WTC11 (cell line): ENCODE measurements at regions not wholly inside any gene's neighbourhood (a gene's known extent, or its start where the extent isn't known, plus 50 kb on each side); places are given as distances from the start of the nearest gene placed in this dataset.
"Not testable (repeated sequence)": the region's sequence is repeated elsewhere in the genome, so short reads cannot be mapped to it uniquely, and the experiment has no call there.

Experiments
- ATAC-seq: fragments of 200-7000 bp; cut with Tn5 transposase; 2 replicates; pipeline ENCODE4 v1.10.0; 2021; ENCODE audit warnings: mild to moderate bottlenecking, moderate library complexity
- CTCF ChIA-PET: fragments of 300-600 bp; sonication (Branson Sonifier 250); formaldehyde crosslinking; loops from one replicate; lab custom pipeline; 2021; ENCODE audit warnings: antibody characterized with exemption; lab: Charles Lee
- POLR2A ChIA-PET: fragments of 350-600 bp; sonication (Branson Sonifier 250); formaldehyde crosslinking; loops from one replicate; lab custom pipeline; 2021; ENCODE audit warnings: antibody characterized with exemption; lab: Charles Lee
- DNase-seq: peaks from one replicate; pipeline ENCODE4 v3.0.0; 2021; ENCODE audit warnings: low spot score
- H3K27ac Mint-ChIP-seq: 2 replicates; pipeline ENCODE4 v1.8.0; 2021; ENCODE audit warnings: mixed read lengths
- H3K27me3 Mint-ChIP-seq: 2 replicates; pipeline ENCODE4 v1.8.0; 2021; ENCODE audit warnings: low read depth, mild to moderate bottlenecking, moderate library complexity, mixed read lengths
- H3K36me3 Mint-ChIP-seq: 2 replicates; pipeline ENCODE4 v1.8.0; 2021; ENCODE audit warnings: mixed read lengths
- H3K4me1 Mint-ChIP-seq: 2 replicates; pipeline ENCODE4 v1.8.0; 2022; ENCODE audit warnings: mixed read lengths
- H3K4me3 Mint-ChIP-seq: 2 replicates; pipeline ENCODE4 v1.8.0; 2021; ENCODE audit warnings: mild to moderate bottlenecking, moderate library complexity, mixed read lengths
- H3K9me3 Mint-ChIP-seq: 2 replicates; pipeline ENCODE4 v1.8.0; 2021; ENCODE audit warnings: mixed read lengths
- ESRRA ChIP-seq: sonication (generic); formaldehyde crosslinking; IDR thresholded peaks from 2 replicates; pipeline ENCODE4 v1.8.1; 2022; ENCODE audit warnings: mild to moderate bottlenecking, missing genetic modification reagents, borderline replicate concordance
- GRHL2 ChIP-seq: fragments of 250-450 bp; sonication (Bioruptor Pico); IDR thresholded peaks from 2 replicates; pipeline ENCODE4 v1.8.0; 2022; ENCODE audit warnings: mild to moderate bottlenecking, moderate library complexity; ENCODE audit not compliant: insufficient replicate concordance, severe bottlenecking
- IRF2 ChIP-seq: sonication (generic); formaldehyde crosslinking; IDR thresholded peaks from 2 replicates; pipeline ENCODE4 v1.8.0; 2022; ENCODE audit warnings: low read depth, missing genetic modification reagents, borderline replicate concordance
- JAZF1 ChIP-seq: fragments of 250-450 bp; sonication (Bioruptor Pico); IDR thresholded peaks from 2 replicates; pipeline ENCODE4 v1.9.0; 2021; ENCODE audit warnings: moderate library complexity, mild to moderate bottlenecking, inconsistent platforms
- NR3C1 ChIP-seq: sonication (generic); formaldehyde crosslinking; conservative IDR thresholded peaks from 2 replicates; pipeline ENCODE4 v1.8.1; 2023; ENCODE audit warnings: low read depth, mild to moderate bottlenecking, missing genetic modification reagents
- RELA ChIP-seq: sonication (generic); formaldehyde crosslinking; IDR thresholded peaks from 2 replicates; pipeline ENCODE4 v1.8.1; 2022; ENCODE audit warnings: missing genetic modification reagents, mild to moderate bottlenecking, borderline replicate concordance
- ZNF219 ChIP-seq: sonication (generic); formaldehyde crosslinking; IDR thresholded peaks from 2 replicates; pipeline ENCODE4 v1.8.0; 2023; ENCODE audit warnings: missing genetic modification reagents, mild to moderate bottlenecking, borderline replicate concordance
- ZNF317 ChIP-seq: sonication (generic); formaldehyde crosslinking; IDR thresholded peaks from 2 replicates; pipeline ENCODE4 v1.8.1; 2023; ENCODE audit warnings: low read depth, mild to moderate bottlenecking, moderate library complexity, missing genetic modification reagents, borderline replicate concordance
- ZNF396 ChIP-seq: fragments of 250-450 bp; sonication (Bioruptor Pico); IDR thresholded peaks from 2 replicates; pipeline ENCODE4 v1.8.0; 2021; ENCODE audit warnings: mild to moderate bottlenecking, moderate library complexity, borderline replicate concordance
- TF ChIP-seq, protein P1 (sequence below): sonication (generic); formaldehyde crosslinking; IDR thresholded peaks from 2 replicates; pipeline ENCODE4 v1.8.0; 2022; ENCODE audit warnings: missing genetic modification reagents
- TF ChIP-seq, protein P2 (sequence below): sonication (generic); formaldehyde crosslinking; IDR thresholded peaks from 2 replicates; pipeline ENCODE4 v1.8.1; 2023; ENCODE audit warnings: mild to moderate bottlenecking, missing genetic modification reagents
- TF ChIP-seq, protein P3 (sequence below): sonication (generic); formaldehyde crosslinking; conservative IDR thresholded peaks from 2 replicates; pipeline ENCODE4 v1.8.1; 2023; ENCODE audit warnings: mild to moderate bottlenecking, low read depth, missing genetic modification reagents, moderate library complexity
- TF ChIP-seq, protein P4 (sequence below): sonication (generic); formaldehyde crosslinking; IDR thresholded peaks from 2 replicates; pipeline ENCODE4 v1.8.0; 2023; ENCODE audit warnings: missing genetic modification reagents, mild to moderate bottlenecking, borderline replicate concordance
- TF ChIP-seq, protein P5 (sequence below): fragments of 250-450 bp; sonication (Bioruptor Pico); IDR thresholded peaks from 2 replicates; pipeline ENCODE4 v2.1.2; 2022; ENCODE audit warnings: mild to moderate bottlenecking, moderate library complexity
- TF ChIP-seq, protein P6 (sequence below): fragments of 250-450 bp; sonication (Bioruptor Pico); IDR thresholded peaks from 2 replicates; pipeline ENCODE4 v1.9.0; 2021; ENCODE audit warnings: moderate library complexity, mild to moderate bottlenecking, inconsistent platforms, borderline replicate concordance

DNA sequence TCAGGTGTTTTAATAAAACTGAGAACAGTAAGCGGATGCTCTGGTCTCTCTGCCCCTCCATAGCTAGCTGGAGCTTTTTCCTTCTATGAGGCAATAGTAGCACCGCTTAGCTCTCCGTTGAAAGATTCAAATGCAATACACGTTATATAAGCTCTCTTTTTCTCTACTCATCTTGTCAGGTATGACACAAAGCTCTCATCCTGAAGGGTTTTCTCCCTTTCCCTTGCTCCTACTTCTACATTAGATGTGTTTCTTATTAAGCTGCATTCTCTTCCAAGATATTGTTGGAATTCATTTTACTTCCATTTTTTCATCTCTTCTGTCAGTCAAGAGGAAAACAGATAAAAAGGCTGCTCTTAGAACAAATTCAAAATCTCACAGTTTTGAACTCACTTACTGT is 434.6 kb upstream of the DDX18 start (continued):
- TF ChIP-seq ZNF396 (CRISPR knock-in tag): no peak

DNA sequence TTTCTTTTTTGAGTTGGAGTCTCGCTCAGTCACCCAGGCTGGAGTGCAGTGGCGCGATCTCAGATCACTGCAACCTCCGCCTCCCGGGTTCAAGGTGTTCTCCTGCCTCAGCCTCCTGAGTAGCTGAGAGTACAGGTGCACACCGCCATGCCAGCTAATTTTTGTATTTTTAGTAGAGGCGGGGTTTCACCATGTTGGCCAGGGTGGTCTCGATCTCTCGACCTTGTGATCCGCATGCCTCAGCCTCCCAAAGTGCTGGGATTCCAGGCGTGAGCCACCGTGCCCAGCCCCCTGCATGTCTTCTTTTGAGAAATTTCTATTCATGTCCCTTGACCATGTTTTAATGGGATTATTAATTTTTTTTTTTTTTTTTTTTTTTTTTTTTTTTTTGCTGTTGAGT is 430.5 kb upstream of the DDX18 start:
- H3K9me3 Mint-ChIP-seq, ATAC-seq, DNase-seq, H3K4me1 Mint-ChIP-seq, H3K36me3 Mint-ChIP-seq, CTCF ChIA-PET, H3K4me3 Mint-ChIP-seq, H3K27me3 Mint-ChIP-seq, H3K27ac Mint-ChIP-seq, POLR2A ChIA-PET: not testable (repeated sequence)

DNA sequence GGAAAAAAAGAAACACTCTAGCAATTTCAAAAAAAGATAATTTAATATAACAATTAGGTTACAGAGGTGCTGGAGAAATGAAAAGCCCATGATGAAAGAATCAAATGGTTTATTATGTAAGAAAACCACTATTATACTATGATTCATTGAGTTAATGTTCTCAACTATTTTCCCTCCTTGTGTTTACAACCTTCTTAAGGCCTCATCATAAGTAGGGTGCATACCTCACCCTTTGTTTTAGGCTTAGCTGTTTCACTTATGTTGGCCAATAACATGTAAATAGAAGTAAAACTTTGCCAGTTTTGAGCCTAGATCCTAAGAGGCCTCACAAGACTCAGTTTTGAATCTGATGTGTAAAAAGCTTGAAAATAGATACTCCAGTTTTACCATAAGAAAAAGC is 418.3 kb upstream of the DDX18 start:
- POLR2A ChIA-PET: no interaction called here

More for the DNA sequence above, 418.3 kb upstream of the DDX18 start:
- no peaks in the 10 kb centered on the region for H3K36me3 Mint-ChIP-seq
- no peak overlapping the region for H3K4me3 Mint-ChIP-seq
- CTCF ChIA-PET: no interaction called here
- DNase-seq: no peak
- no peak overlapping the region for H3K27ac Mint-ChIP-seq
- peaks cover 13% of the 10 kb centered on the region for H3K4me1 Mint-ChIP-seq
- H3K27me3 Mint-ChIP-seq: no peaks in the 10 kb centered on the region
- TF ChIP-seq ZNF219 (CRISPR knock-in tag) (no peak), IRF2 (CRISPR knock-in tag) (no peak), NR3C1 (no peak), GRHL2 (CRISPR knock-in tag) (no peak), RELA (CRISPR knock-in tag) (no peak), JAZF1 (no peak), ESRRA (CRISPR knock-in tag) (no peak), ZNF317 (CRISPR knock-in tag) (no peak)
- TF ChIP-seq, protein P1, sequence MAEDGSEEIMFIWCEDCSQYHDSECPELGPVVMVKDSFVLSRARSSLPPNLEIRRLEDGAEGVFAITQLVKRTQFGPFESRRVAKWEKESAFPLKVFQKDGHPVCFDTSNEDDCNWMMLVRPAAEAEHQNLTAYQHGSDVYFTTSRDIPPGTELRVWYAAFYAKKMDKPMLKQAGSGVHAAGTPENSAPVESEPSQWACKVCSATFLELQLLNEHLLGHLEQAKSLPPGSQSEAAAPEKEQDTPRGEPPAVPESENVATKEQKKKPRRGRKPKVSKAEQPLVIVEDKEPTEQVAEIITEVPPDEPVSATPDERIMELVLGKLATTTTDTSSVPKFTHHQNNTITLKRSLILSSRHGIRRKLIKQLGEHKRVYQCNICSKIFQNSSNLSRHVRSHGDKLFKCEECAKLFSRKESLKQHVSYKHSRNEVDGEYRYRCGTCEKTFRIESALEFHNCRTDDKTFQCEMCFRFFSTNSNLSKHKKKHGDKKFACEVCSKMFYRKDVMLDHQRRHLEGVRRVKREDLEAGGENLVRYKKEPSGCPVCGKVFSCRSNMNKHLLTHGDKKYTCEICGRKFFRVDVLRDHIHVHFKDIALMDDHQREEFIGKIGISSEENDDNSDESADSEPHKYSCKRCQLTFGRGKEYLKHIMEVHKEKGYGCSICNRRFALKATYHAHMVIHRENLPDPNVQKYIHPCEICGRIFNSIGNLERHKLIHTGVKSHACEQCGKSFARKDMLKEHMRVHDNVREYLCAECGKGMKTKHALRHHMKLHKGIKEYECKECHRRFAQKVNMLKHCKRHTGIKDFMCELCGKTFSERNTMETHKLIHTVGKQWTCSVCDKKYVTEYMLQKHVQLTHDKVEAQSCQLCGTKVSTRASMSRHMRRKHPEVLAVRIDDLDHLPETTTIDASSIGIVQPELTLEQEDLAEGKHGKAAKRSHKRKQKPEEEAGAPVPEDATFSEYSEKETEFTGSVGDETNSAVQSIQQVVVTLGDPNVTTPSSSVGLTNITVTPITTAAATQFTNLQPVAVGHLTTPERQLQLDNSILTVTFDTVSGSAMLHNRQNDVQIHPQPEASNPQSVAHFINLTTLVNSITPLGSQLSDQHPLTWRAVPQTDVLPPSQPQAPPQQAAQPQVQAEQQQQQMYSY (CRISPR knock-in tag): no peak
- TF ChIP-seq, protein P2, sequence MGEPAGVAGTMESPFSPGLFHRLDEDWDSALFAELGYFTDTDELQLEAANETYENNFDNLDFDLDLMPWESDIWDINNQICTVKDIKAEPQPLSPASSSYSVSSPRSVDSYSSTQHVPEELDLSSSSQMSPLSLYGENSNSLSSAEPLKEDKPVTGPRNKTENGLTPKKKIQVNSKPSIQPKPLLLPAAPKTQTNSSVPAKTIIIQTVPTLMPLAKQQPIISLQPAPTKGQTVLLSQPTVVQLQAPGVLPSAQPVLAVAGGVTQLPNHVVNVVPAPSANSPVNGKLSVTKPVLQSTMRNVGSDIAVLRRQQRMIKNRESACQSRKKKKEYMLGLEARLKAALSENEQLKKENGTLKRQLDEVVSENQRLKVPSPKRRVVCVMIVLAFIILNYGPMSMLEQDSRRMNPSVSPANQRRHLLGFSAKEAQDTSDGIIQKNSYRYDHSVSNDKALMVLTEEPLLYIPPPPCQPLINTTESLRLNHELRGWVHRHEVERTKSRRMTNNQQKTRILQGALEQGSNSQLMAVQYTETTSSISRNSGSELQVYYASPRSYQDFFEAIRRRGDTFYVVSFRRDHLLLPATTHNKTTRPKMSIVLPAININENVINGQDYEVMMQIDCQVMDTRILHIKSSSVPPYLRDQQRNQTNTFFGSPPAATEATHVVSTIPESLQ: no peak
- TF ChIP-seq, protein P3, sequence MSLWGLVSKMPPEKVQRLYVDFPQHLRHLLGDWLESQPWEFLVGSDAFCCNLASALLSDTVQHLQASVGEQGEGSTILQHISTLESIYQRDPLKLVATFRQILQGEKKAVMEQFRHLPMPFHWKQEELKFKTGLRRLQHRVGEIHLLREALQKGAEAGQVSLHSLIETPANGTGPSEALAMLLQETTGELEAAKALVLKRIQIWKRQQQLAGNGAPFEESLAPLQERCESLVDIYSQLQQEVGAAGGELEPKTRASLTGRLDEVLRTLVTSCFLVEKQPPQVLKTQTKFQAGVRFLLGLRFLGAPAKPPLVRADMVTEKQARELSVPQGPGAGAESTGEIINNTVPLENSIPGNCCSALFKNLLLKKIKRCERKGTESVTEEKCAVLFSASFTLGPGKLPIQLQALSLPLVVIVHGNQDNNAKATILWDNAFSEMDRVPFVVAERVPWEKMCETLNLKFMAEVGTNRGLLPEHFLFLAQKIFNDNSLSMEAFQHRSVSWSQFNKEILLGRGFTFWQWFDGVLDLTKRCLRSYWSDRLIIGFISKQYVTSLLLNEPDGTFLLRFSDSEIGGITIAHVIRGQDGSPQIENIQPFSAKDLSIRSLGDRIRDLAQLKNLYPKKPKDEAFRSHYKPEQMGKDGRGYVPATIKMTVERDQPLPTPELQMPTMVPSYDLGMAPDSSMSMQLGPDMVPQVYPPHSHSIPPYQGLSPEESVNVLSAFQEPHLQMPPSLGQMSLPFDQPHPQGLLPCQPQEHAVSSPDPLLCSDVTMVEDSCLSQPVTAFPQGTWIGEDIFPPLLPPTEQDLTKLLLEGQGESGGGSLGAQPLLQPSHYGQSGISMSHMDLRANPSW (CRISPR knock-in tag): no peak
- TF ChIP-seq, protein P4, sequence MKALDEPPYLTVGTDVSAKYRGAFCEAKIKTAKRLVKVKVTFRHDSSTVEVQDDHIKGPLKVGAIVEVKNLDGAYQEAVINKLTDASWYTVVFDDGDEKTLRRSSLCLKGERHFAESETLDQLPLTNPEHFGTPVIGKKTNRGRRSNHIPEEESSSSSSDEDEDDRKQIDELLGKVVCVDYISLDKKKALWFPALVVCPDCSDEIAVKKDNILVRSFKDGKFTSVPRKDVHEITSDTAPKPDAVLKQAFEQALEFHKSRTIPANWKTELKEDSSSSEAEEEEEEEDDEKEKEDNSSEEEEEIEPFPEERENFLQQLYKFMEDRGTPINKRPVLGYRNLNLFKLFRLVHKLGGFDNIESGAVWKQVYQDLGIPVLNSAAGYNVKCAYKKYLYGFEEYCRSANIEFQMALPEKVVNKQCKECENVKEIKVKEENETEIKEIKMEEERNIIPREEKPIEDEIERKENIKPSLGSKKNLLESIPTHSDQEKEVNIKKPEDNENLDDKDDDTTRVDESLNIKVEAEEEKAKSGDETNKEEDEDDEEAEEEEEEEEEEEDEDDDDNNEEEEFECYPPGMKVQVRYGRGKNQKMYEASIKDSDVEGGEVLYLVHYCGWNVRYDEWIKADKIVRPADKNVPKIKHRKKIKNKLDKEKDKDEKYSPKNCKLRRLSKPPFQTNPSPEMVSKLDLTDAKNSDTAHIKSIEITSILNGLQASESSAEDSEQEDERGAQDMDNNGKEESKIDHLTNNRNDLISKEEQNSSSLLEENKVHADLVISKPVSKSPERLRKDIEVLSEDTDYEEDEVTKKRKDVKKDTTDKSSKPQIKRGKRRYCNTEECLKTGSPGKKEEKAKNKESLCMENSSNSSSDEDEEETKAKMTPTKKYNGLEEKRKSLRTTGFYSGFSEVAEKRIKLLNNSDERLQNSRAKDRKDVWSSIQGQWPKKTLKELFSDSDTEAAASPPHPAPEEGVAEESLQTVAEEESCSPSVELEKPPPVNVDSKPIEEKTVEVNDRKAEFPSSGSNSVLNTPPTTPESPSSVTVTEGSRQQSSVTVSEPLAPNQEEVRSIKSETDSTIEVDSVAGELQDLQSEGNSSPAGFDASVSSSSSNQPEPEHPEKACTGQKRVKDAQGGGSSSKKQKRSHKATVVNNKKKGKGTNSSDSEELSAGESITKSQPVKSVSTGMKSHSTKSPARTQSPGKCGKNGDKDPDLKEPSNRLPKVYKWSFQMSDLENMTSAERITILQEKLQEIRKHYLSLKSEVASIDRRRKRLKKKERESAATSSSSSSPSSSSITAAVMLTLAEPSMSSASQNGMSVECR (CRISPR knock-in tag): no peak
- TF ChIP-seq, protein P5, sequence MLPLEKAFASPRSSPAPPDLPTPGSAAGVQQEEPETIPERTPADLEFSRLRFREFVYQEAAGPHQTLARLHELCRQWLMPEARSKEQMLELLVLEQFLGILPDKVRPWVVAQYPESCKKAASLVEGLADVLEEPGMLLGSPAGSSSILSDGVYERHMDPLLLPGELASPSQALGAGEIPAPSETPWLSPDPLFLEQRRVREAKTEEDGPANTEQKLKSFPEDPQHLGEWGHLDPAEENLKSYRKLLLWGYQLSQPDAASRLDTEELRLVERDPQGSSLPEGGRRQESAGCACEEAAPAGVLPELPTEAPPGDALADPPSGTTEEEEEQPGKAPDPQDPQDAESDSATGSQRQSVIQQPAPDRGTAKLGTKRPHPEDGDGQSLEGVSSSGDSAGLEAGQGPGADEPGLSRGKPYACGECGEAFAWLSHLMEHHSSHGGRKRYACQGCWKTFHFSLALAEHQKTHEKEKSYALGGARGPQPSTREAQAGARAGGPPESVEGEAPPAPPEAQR (CRISPR knock-in tag): no peak
- TF ChIP-seq, protein P6, sequence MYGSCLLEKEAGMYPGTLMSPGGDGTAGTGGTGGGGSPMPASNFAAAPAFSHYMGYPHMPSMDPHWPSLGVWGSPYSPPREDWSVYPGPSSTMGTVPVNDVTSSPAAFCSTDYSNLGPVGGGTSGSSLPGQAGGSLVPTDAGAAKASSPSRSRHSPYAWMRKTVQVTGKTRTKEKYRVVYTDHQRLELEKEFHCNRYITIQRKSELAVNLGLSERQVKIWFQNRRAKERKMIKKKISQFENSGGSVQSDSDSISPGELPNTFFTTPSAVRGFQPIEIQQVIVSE (CRISPR knock-in tag): no peak
- ATAC-seq: no peak
- H3K9me3 Mint-ChIP-seq: no peaks in the 10 kb centered on the region
